ENCODE measurements at regions not wholly inside any gene's neighbourhood (a gene's known extent, or its start where the extent isn't known, plus 50 kb on each side); places are given as distances from the start of the nearest gene placed in this dataset.

- no TSS peak for BruUV-seq (replicated peaks)
- no peaks in the 10 kb centered on the region for H3K79me2 ChIP-seq (ENCODE audit: insufficient read depth, low read length)
- no peaks in the 10 kb centered on the region for H3K9me3 ChIP-seq (ENCODE audit: control insufficient read depth in 1 of 2, insufficient read depth in 1 of 2, low read depth in 1 of 2, low read length in 2 of 2)
- TF ChIP-seq ZNF274 (IDR thresholded peaks at IDR 0.05; ENCODE audit: low read depth, low read length) (no peak), CTCF (IDR thresholded peaks at IDR 0.05 in 2 of 3, conservative IDR thresholded peaks at IDR 0.05 in 1 of 3; ENCODE audit: borderline replicate concordance in 1 of 3, insufficient read depth in 1 of 3, low read depth in 2 of 3, low read length in 2 of 3) (no peak), CEBPB (IDR thresholded peaks at IDR 0.05; ENCODE audit: low read depth) (no peak)
- no peak overlapping the region for H3K27ac ChIP-seq (ENCODE audit: low read depth, low read length)
- POLR2A ChIA-PET = no interaction called here
- no peaks in the 10 kb centered on the region for H3K9me2 ChIP-seq (ENCODE audit: insufficient read depth)
- DNase-seq (ENCODE audit: low read depth, low spot score) (no peak), ATAC-seq (no peak)
- H3K9ac ChIP-seq (ENCODE audit: low read length) = no peak overlapping the region
- RAD21 ChIA-PET (ENCODE audit: low non-redundant PET in 1 of 2, low total read pairs in 2 of 2, uncharacterized antibody in 2 of 2, unreplicated experiment in 2 of 2) = no interaction called here
- no peak overlapping the region for H2AFZ ChIP-seq (ENCODE audit: low read depth, low read length, poor library complexity, severe bottlenecking)
- H3K4me2 ChIP-seq (ENCODE audit: low read length) = no peak overlapping the region
- no peaks in the 10 kb centered on the region for H3K4me1 ChIP-seq (ENCODE audit: control insufficient read depth in 1 of 2, insufficient read depth in 2 of 2, low read length in 2 of 2)
- CTCF ChIA-PET = no interaction called here
- no peak overlapping the region for H3K4me3 ChIP-seq (replicated peaks in 1 of 2; ENCODE audit: low read depth in 1 of 2, low read length in 2 of 2)
- no peaks in the 10 kb centered on the region for H3K36me3 ChIP-seq (ENCODE audit: control insufficient read depth in 1 of 2, insufficient read depth in 2 of 2, low read length in 2 of 2)
- no peaks in the 10 kb centered on the region; the same call in none of the 2 replicates for H3K27me3 ChIP-seq (ENCODE audit: insufficient read depth, low read length)
- intact Hi-C loops (cut with micrococcal nuclease) = no loop called here
- no peaks in the 10 kb centered on the region for H4K20me1 ChIP-seq (ENCODE audit: insufficient read depth)
Measured at GRCh38 chr16:48788475-48788874, 178.5 kb upstream of the N4BP1 start.

- no peaks in the 10 kb centered on the region for H3K4me1 ChIP-seq (ENCODE audit: control insufficient read depth in 1 of 2, insufficient read depth in 2 of 2, low read length in 2 of 2)
- no peak overlapping the region for H3K4me2 ChIP-seq (ENCODE audit: low read length)
- no peaks in the 10 kb centered on the region for H3K79me2 ChIP-seq (ENCODE audit: insufficient read depth, low read length)
- H3K4me3 ChIP-seq (replicated peaks in 1 of 2; ENCODE audit: low read depth in 1 of 2, low read length in 2 of 2) = no peak overlapping the region
- no peak overlapping the region for H3K27ac ChIP-seq (ENCODE audit: low read depth, low read length)
- RAD21 ChIA-PET (ENCODE audit: low non-redundant PET in 1 of 2, low total read pairs in 2 of 2, uncharacterized antibody in 2 of 2, unreplicated experiment in 2 of 2) = no interaction called here
- POLR2A ChIA-PET = no interaction called here
- no peaks in the 10 kb centered on the region for H3K36me3 ChIP-seq (ENCODE audit: control insufficient read depth in 1 of 2, insufficient read depth in 2 of 2, low read length in 2 of 2)
- H2AFZ ChIP-seq (ENCODE audit: low read depth, low read length, poor library complexity, severe bottlenecking) = no peak overlapping the region
- H3K9ac ChIP-seq (ENCODE audit: low read length) = no peak overlapping the region
- ATAC-seq (no peak), DNase-seq (ENCODE audit: low read depth, low spot score) (no peak)
- no peaks in the 10 kb centered on the region for H4K20me1 ChIP-seq (ENCODE audit: insufficient read depth)
- H3K9me3 ChIP-seq (ENCODE audit: control insufficient read depth in 1 of 2, insufficient read depth in 1 of 2, low read depth in 1 of 2, low read length in 2 of 2) = no peaks in the 10 kb centered on the region
- no TSS peak for BruUV-seq (replicated peaks)
- H3K27me3 ChIP-seq (ENCODE audit: insufficient read depth, low read length) = no peaks in the 10 kb centered on the region; the same call in 1 of the 2 replicates
- H3K9me2 ChIP-seq (ENCODE audit: insufficient read depth) = no peaks in the 10 kb centered on the region
- intact Hi-C loops (cut with micrococcal nuclease) = no loop called here
- CTCF ChIA-PET = no interaction called here
- TF ChIP-seq REST (IDR thresholded peaks at IDR 0.05; ENCODE audit: low read depth) = no peak
- TF ChIP-seq MAX (IDR thresholded peaks at IDR 0.05) = no peak
- no peak for TF ChIP-seq POLR2AphosphoS5 (IDR thresholded peaks at IDR 0.05; ENCODE audit: low read depth, low read length)
- TF ChIP-seq ZBTB33 (IDR thresholded peaks at IDR 0.05; ENCODE audit: extremely low read depth, insufficient replicate concordance, low read length) = no peak
- no peak for TF ChIP-seq EZH2phosphoT487 (IDR thresholded peaks at IDR 0.05; ENCODE audit: borderline replicate concordance)
- TF ChIP-seq SP1 (IDR thresholded peaks at IDR 0.05; ENCODE audit: low read depth) = no peak
Measured at GRCh38 chr16:48745541-48745940, 135.6 kb upstream of the N4BP1 start.
